WTC11 (cell line): ENCODE measurements at regions not wholly inside any gene's neighbourhood (a gene's known extent, or its start where the extent isn't known, plus 50 kb on each side); places are given as distances from the start of the nearest gene placed in this dataset.

ENCODE experiments used
- ATAC-seq: fragments of 200-7000 bp; cut with Tn5 transposase; 2 replicates; pipeline ENCODE4 v1.10.0; 2021; ENCODE audit warnings: mild to moderate bottlenecking, moderate library complexity
- CTCF ChIA-PET: fragments of 300-600 bp; sonication (Branson Sonifier 250); formaldehyde crosslinking; loops from one replicate; lab custom pipeline; 2021; ENCODE audit warnings: antibody characterized with exemption; lab: Charles Lee
- POLR2A ChIA-PET: fragments of 350-600 bp; sonication (Branson Sonifier 250); formaldehyde crosslinking; loops from one replicate; lab custom pipeline; 2021; ENCODE audit warnings: antibody characterized with exemption; lab: Charles Lee
- DNase-seq: peaks from one replicate; pipeline ENCODE4 v3.0.0; 2021; ENCODE audit warnings: low spot score
- H3K27ac Mint-ChIP-seq: 2 replicates; pipeline ENCODE4 v1.8.0; 2021; ENCODE audit warnings: mixed read lengths
- H3K27me3 Mint-ChIP-seq: 2 replicates; pipeline ENCODE4 v1.8.0; 2021; ENCODE audit warnings: low read depth, mild to moderate bottlenecking, moderate library complexity, mixed read lengths
- H3K36me3 Mint-ChIP-seq: 2 replicates; pipeline ENCODE4 v1.8.0; 2021; ENCODE audit warnings: mixed read lengths
- H3K4me1 Mint-ChIP-seq: 2 replicates; pipeline ENCODE4 v1.8.0; 2022; ENCODE audit warnings: mixed read lengths
- H3K4me3 Mint-ChIP-seq: 2 replicates; pipeline ENCODE4 v1.8.0; 2021; ENCODE audit warnings: mild to moderate bottlenecking, moderate library complexity, mixed read lengths
- H3K9me3 Mint-ChIP-seq: 2 replicates; pipeline ENCODE4 v1.8.0; 2021; ENCODE audit warnings: mixed read lengths
- ATF1 ChIP-seq: sonication (generic); formaldehyde crosslinking; IDR thresholded peaks from 2 replicates; pipeline ENCODE4 v1.8.1; 2023; ENCODE audit warnings: mild to moderate bottlenecking, moderate library complexity, missing genetic modification reagents
- ELF4 ChIP-seq: sonication (generic); formaldehyde crosslinking; IDR thresholded peaks from 2 replicates; pipeline ENCODE4 v1.8.1; 2022; ENCODE audit warnings: low read depth, mild to moderate bottlenecking, moderate library complexity, missing genetic modification reagents
- EMX1 ChIP-seq: fragments of 250-450 bp; sonication (Bioruptor Pico); IDR thresholded peaks from 2 replicates; pipeline ENCODE4 v1.8.0; 2021; ENCODE audit warnings: mild to moderate bottlenecking
- IRF2 ChIP-seq: sonication (generic); formaldehyde crosslinking; IDR thresholded peaks from 2 replicates; pipeline ENCODE4 v1.8.0; 2022; ENCODE audit warnings: low read depth, missing genetic modification reagents, borderline replicate concordance
- NR2C2 ChIP-seq: sonication (generic); formaldehyde crosslinking; IDR thresholded peaks from 2 replicates; pipeline ENCODE4 v1.8.0; 2022; ENCODE audit warnings: mild to moderate bottlenecking, missing genetic modification reagents
- SMAD3 ChIP-seq: sonication (generic); formaldehyde crosslinking; IDR thresholded peaks from 2 replicates; pipeline ENCODE4 v1.8.0; 2022; ENCODE audit warnings: missing genetic modification reagents, mild to moderate bottlenecking, borderline replicate concordance
- SMAD4 ChIP-seq: sonication (generic); formaldehyde crosslinking; IDR thresholded peaks from 2 replicates; pipeline ENCODE4 v1.8.0; 2022; ENCODE audit warnings: mild to moderate bottlenecking, missing genetic modification reagents
- SP1 ChIP-seq: sonication (generic); formaldehyde crosslinking; conservative IDR thresholded peaks from 2 replicates; pipeline ENCODE4 v1.8.1; 2022; ENCODE audit warnings: missing genetic modification reagents
- TCF7 ChIP-seq: sonication (generic); formaldehyde crosslinking; IDR thresholded peaks from 2 replicates; pipeline ENCODE4 v1.8.0; 2022; ENCODE audit warnings: mild to moderate bottlenecking, low read depth, missing genetic modification reagents, moderate library complexity
- ZNF138 ChIP-seq: sonication (generic); formaldehyde crosslinking; conservative IDR thresholded peaks from 2 replicates; pipeline ENCODE4 v1.8.1; 2022; ENCODE audit warnings: mild to moderate bottlenecking, moderate library complexity, missing genetic modification reagents
- ZNF423 ChIP-seq: fragments of 250-450 bp; sonication (Bioruptor Pico); IDR thresholded peaks from 2 replicates; pipeline ENCODE4 v2.1.2; 2022; ENCODE audit warnings: mild to moderate bottlenecking, moderate library complexity
- ZNF671 ChIP-seq: fragments of 250-450 bp; sonication (Bioruptor Pico); IDR thresholded peaks from 2 replicates; pipeline ENCODE4 v1.8.0; 2021; ENCODE audit warnings: mild to moderate bottlenecking
- TF ChIP-seq, protein P1 (sequence below): sonication (generic); formaldehyde crosslinking; IDR thresholded peaks from 2 replicates; pipeline ENCODE4 v1.8.0; 2022; ENCODE audit warnings: missing genetic modification reagents
- TF ChIP-seq, protein P2 (sequence below): fragments of 250-450 bp; sonication (Bioruptor Pico); IDR thresholded peaks from 2 replicates; pipeline ENCODE4 v1.9.0; 2021; ENCODE audit warnings: moderate library complexity, mild to moderate bottlenecking, inconsistent platforms, borderline replicate concordance
- TF ChIP-seq, protein P3 (sequence below): sonication (generic); formaldehyde crosslinking; IDR thresholded peaks from 2 replicates; pipeline ENCODE4 v1.8.1; 2023; ENCODE audit warnings: mild to moderate bottlenecking, missing genetic modification reagents, moderate library complexity
- TF ChIP-seq, protein P4 (sequence below): fragments of 250-450 bp; sonication (Bioruptor Pico); IDR thresholded peaks from 2 replicates; pipeline ENCODE4 v1.9.0; 2021; ENCODE audit warnings: mild to moderate bottlenecking
- TF ChIP-seq, protein P5 (sequence below): sonication (generic); formaldehyde crosslinking; IDR thresholded peaks from 2 replicates; pipeline ENCODE4 v1.8.1; 2023; ENCODE audit warnings: mild to moderate bottlenecking, moderate library complexity, missing genetic modification reagents
- TF ChIP-seq, protein P6 (sequence below): fragments of 250-450 bp; sonication (Bioruptor Pico); IDR thresholded peaks from 2 replicates; pipeline ENCODE4 v2.1.2; 2022; ENCODE audit warnings: mild to moderate bottlenecking, moderate library complexity
- TF ChIP-seq, protein P7 (sequence below): sonication (generic); formaldehyde crosslinking; IDR thresholded peaks from 2 replicates; pipeline ENCODE4 v1.8.1; 2022; ENCODE audit warnings: missing genetic modification reagents, borderline replicate concordance

DNA sequence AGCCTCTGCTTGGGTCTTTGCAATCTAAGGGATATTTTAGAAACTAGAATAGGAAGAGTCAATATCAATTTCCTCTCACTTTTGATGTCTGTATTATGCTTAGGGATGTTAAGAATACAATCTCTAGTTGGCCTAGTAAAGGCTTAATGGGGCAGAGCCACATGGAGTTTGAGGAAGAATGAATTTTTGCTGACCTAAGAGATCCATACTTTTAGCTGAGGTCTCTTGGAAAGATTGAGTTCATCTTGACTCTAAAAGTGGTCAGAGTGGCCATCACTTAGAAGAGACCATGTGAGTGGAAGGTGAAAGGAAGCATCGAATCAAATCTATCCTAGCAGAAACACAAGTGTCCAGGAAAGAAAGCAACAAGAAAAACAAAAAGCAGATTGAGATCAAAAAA, 92.2 kb upstream of the SLC28A3 start:
- CTCF ChIA-PET, result no interaction called here
- H3K27me3 Mint-ChIP-seq, result 0 out of 2 replicates have a peak, but pooled peaks cover 3% of the 10 kb centered on the region
- POLR2A ChIA-PET, result no interaction called here
- peaks cover 4% of the 10 kb centered on the region for H3K9me3 Mint-ChIP-seq
- H3K4me1 Mint-ChIP-seq, result no peaks in the 10 kb centered on the region
- TF ChIP-seq, protein P1, sequence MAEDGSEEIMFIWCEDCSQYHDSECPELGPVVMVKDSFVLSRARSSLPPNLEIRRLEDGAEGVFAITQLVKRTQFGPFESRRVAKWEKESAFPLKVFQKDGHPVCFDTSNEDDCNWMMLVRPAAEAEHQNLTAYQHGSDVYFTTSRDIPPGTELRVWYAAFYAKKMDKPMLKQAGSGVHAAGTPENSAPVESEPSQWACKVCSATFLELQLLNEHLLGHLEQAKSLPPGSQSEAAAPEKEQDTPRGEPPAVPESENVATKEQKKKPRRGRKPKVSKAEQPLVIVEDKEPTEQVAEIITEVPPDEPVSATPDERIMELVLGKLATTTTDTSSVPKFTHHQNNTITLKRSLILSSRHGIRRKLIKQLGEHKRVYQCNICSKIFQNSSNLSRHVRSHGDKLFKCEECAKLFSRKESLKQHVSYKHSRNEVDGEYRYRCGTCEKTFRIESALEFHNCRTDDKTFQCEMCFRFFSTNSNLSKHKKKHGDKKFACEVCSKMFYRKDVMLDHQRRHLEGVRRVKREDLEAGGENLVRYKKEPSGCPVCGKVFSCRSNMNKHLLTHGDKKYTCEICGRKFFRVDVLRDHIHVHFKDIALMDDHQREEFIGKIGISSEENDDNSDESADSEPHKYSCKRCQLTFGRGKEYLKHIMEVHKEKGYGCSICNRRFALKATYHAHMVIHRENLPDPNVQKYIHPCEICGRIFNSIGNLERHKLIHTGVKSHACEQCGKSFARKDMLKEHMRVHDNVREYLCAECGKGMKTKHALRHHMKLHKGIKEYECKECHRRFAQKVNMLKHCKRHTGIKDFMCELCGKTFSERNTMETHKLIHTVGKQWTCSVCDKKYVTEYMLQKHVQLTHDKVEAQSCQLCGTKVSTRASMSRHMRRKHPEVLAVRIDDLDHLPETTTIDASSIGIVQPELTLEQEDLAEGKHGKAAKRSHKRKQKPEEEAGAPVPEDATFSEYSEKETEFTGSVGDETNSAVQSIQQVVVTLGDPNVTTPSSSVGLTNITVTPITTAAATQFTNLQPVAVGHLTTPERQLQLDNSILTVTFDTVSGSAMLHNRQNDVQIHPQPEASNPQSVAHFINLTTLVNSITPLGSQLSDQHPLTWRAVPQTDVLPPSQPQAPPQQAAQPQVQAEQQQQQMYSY (CRISPR knock-in tag), result no peak
- TF ChIP-seq SP1 (no peak), IRF2 (CRISPR knock-in tag) (no peak), SMAD3 (CRISPR knock-in tag) (no peak), ATF1 (no peak), ZNF671 (CRISPR knock-in tag) (no peak), EMX1 (CRISPR knock-in tag) (no peak), TCF7 (CRISPR knock-in tag) (no peak), NR2C2 (CRISPR knock-in tag) (no peak), ELF4 (no peak), ZNF138 (CRISPR knock-in tag) (no peak), ZNF423 (CRISPR knock-in tag) (no peak), SMAD4 (CRISPR knock-in tag) (no peak)
- TF ChIP-seq, protein P2, sequence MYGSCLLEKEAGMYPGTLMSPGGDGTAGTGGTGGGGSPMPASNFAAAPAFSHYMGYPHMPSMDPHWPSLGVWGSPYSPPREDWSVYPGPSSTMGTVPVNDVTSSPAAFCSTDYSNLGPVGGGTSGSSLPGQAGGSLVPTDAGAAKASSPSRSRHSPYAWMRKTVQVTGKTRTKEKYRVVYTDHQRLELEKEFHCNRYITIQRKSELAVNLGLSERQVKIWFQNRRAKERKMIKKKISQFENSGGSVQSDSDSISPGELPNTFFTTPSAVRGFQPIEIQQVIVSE (CRISPR knock-in tag), result no peak
- TF ChIP-seq, protein P3, sequence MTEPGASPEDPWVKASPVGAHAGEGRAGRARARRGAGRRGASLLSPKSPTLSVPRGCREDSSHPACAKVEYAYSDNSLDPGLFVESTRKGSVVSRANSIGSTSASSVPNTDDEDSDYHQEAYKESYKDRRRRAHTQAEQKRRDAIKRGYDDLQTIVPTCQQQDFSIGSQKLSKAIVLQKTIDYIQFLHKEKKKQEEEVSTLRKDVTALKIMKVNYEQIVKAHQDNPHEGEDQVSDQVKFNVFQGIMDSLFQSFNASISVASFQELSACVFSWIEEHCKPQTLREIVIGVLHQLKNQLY, result no peak
- TF ChIP-seq, protein P4, sequence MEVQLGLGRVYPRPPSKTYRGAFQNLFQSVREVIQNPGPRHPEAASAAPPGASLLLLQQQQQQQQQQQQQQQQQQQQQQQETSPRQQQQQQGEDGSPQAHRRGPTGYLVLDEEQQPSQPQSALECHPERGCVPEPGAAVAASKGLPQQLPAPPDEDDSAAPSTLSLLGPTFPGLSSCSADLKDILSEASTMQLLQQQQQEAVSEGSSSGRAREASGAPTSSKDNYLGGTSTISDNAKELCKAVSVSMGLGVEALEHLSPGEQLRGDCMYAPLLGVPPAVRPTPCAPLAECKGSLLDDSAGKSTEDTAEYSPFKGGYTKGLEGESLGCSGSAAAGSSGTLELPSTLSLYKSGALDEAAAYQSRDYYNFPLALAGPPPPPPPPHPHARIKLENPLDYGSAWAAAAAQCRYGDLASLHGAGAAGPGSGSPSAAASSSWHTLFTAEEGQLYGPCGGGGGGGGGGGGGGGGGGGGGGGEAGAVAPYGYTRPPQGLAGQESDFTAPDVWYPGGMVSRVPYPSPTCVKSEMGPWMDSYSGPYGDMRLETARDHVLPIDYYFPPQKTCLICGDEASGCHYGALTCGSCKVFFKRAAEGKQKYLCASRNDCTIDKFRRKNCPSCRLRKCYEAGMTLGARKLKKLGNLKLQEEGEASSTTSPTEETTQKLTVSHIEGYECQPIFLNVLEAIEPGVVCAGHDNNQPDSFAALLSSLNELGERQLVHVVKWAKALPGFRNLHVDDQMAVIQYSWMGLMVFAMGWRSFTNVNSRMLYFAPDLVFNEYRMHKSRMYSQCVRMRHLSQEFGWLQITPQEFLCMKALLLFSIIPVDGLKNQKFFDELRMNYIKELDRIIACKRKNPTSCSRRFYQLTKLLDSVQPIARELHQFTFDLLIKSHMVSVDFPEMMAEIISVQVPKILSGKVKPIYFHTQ (CRISPR knock-in tag), result no peak
- TF ChIP-seq, protein P5, sequence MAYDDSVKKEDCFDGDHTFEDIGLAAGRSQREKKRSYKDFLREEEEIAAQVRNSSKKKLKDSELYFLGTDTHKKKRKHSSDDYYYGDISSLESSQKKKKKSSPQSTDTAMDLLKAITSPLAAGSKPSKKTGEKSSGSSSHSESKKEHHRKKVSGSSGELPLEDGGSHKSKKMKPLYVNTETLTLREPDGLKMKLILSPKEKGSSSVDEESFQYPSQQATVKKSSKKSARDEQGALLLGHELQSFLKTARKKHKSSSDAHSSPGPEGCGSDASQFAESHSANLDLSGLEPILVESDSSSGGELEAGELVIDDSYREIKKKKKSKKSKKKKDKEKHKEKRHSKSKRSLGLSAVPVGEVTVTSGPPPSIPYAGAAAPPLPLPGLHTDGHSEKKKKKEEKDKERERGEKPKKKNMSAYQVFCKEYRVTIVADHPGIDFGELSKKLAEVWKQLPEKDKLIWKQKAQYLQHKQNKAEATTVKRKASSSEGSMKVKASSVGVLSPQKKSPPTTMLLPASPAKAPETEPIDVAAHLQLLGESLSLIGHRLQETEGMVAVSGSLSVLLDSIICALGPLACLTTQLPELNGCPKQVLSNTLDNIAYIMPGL (CRISPR knock-in tag), result no peak
- TF ChIP-seq, protein P6, sequence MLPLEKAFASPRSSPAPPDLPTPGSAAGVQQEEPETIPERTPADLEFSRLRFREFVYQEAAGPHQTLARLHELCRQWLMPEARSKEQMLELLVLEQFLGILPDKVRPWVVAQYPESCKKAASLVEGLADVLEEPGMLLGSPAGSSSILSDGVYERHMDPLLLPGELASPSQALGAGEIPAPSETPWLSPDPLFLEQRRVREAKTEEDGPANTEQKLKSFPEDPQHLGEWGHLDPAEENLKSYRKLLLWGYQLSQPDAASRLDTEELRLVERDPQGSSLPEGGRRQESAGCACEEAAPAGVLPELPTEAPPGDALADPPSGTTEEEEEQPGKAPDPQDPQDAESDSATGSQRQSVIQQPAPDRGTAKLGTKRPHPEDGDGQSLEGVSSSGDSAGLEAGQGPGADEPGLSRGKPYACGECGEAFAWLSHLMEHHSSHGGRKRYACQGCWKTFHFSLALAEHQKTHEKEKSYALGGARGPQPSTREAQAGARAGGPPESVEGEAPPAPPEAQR, result no peak
- TF ChIP-seq, protein P7, sequence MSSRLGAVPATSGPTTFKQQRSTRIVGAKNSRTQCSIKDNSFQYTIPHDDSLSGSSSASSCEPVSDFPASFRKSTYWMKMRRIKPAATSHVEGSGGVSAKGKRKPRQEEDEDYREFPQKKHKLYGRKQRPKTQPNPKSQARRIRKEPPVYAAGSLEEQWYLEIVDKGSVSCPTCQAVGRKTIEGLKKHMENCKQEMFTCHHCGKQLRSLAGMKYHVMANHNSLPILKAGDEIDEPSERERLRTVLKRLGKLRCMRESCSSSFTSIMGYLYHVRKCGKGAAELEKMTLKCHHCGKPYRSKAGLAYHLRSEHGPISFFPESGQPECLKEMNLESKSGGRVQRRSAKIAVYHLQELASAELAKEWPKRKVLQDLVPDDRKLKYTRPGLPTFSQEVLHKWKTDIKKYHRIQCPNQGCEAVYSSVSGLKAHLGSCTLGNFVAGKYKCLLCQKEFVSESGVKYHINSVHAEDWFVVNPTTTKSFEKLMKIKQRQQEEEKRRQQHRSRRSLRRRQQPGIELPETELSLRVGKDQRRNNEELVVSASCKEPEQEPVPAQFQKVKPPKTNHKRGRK (CRISPR knock-in tag), result no peak
- ATAC-seq, result no peak
- DNase-seq, result no peak
- no peaks in the 10 kb centered on the region for H3K36me3 Mint-ChIP-seq
- H3K27ac Mint-ChIP-seq, result no peak overlapping the region
- H3K4me3 Mint-ChIP-seq, result no peak overlapping the region
